ENCODE measurements at regions not wholly inside any gene's neighbourhood (a gene's known extent, or its start where the extent isn't known, plus 50 kb on each side); places are given as distances from the start of the nearest gene placed in this dataset.

GRCh38 chr19:27777242-27777641 lies 1435.7 kb downstream of the UQCRFS1 start:
- no peak for DNase-seq

- no peak for DNase-seq
These were observed 1436.4 kb downstream of the UQCRFS1 start for GRCh38 chr19:27776524-27776923.

- no peak for DNase-seq
These were observed 1436.9 kb downstream of the UQCRFS1 start for GRCh38 chr19:27776020-27776419.

- no peak for DNase-seq
These were observed 1437.6 kb downstream of the UQCRFS1 start for GRCh38 chr19:27775395-27775794.

- DNase-seq = peak; percentile 7
These were observed 1438.1 kb downstream of the UQCRFS1 start for GRCh38 chr19:27774827-27775226.

- no peak for DNase-seq
These were observed 1438.6 kb downstream of the UQCRFS1 start for GRCh38 chr19:27774337-27774736.

GRCh38 chr19:27773318-27774094 lies 1439.4 kb downstream of the UQCRFS1 start:
- no peak for DNase-seq

- no peak for DNase-seq
These were observed 1440.9 kb downstream of the UQCRFS1 start for GRCh38 chr19:27772059-27772458.

- DNase-seq = no peak
These were observed 1442.9 kb downstream of the UQCRFS1 start for GRCh38 chr19:27770095-27770494.

- no peak for DNase-seq
These were observed 1445.7 kb downstream of the UQCRFS1 start for GRCh38 chr19:27767234-27767633.

GRCh38 chr19:27765912-27766725 lies 1446.8 kb downstream of the UQCRFS1 start:
- peak; percentile 27 for DNase-seq

GRCh38 chr19:27765397-27765796 lies 1447.6 kb downstream of the UQCRFS1 start:
- DNase-seq = no peak

GRCh38 chr19:27764186-27764804 lies 1448.7 kb downstream of the UQCRFS1 start:
- DNase-seq = no peak

- DNase-seq = no peak
These were observed 1450.0 kb downstream of the UQCRFS1 start for GRCh38 chr19:27762933-27763332.

GRCh38 chr19:27759896-27760295 lies 1453.1 kb downstream of the UQCRFS1 start:
- DNase-seq = no peak

GRCh38 chr19:27758626-27759505 lies 1454.1 kb downstream of the UQCRFS1 start:
- no peak for DNase-seq

- no peak for DNase-seq
These were observed 1458.3 kb downstream of the UQCRFS1 start for GRCh38 chr19:27754700-27755099.

GRCh38 chr19:27753622-27754021 lies 1459.3 kb downstream of the UQCRFS1 start:
- DNase-seq = no peak

GRCh38 chr19:27752530-27753184 lies 1460.3 kb downstream of the UQCRFS1 start:
- no peak for DNase-seq

- no peak for DNase-seq
These were observed 1461.9 kb downstream of the UQCRFS1 start for GRCh38 chr19:27751044-27751391.

- no peak for DNase-seq
These were observed 1462.4 kb downstream of the UQCRFS1 start for GRCh38 chr19:27750391-27751043.
